Liver (tissue), 8 donors: ENCODE measurements at regions not wholly inside any gene's neighbourhood (a gene's known extent, or its start where the extent isn't known, plus 50 kb on each side); places are given as distances from the start of the nearest gene placed in this dataset.

ENCODE experiments used
- DNase-seq: peaks from one replicate; pipeline ENCODE4 v3.0.0-alpha.2; 2017; ENCODE audit warnings: low spot score
- H3K27ac ChIP-seq, 2 donors: one replicate each; pipeline ENCODE4 v1.7.0; 2013; ENCODE audit warnings: inconsistent platforms in 2 of 2, low read length in 2 of 2, control low read depth in 1 of 2, low read depth in 1 of 2, mild to moderate bottlenecking in 1 of 2
- H3K27me3 ChIP-seq, 4 donors: one replicate each; pipeline versions ENCODE4 v1.6.1 to v1.7.0; 2013; ENCODE audit warnings: low read length in 3 of 4, inconsistent platforms in 1 of 4, mild to moderate bottlenecking in 1 of 4, moderate library complexity in 1 of 4; ENCODE audit not compliant: control insufficient read depth in 4 of 4, insufficient read depth in 4 of 4
- H3K36me3 ChIP-seq, 4 donors: one replicate each; pipeline versions ENCODE4 v1.6.1 to v1.7.0; 2013; ENCODE audit warnings: low read length in 3 of 4, mild to moderate bottlenecking in 3 of 4, low read depth in 1 of 4, moderate library complexity in 1 of 4; ENCODE audit not compliant: control insufficient read depth in 4 of 4, insufficient read depth in 3 of 4
- H3K4me1 ChIP-seq, 4 donors: one replicate each; pipeline versions ENCODE4 v1.6.1 to v1.7.0; 2013; ENCODE audit warnings: low read length in 3 of 4, mild to moderate bottlenecking in 3 of 4, moderate library complexity in 1 of 4; ENCODE audit not compliant: control insufficient read depth in 4 of 4, insufficient read depth in 4 of 4
- H3K4me3 ChIP-seq, 3 donors: one replicate each; pipeline versions ENCODE4 v1.6.1 to v1.7.0; 2013; ENCODE audit warnings: low read length in 3 of 3, control low read depth in 1 of 3, low read depth in 1 of 3, mild to moderate bottlenecking in 1 of 3
- H3K9ac ChIP-seq, 2 donors: one replicate each; pipeline ENCODE4 v1.7.0; 2013; ENCODE audit warnings: low read length in 2 of 2, mild to moderate bottlenecking in 2 of 2, moderate library complexity in 2 of 2, control low read depth in 1 of 2, low read depth in 1 of 2
- H3K9me3 ChIP-seq, 4 donors: one replicate each; pipeline versions ENCODE4 v1.6.1 to v1.7.0; 2013; ENCODE audit warnings: low read length in 3 of 4; ENCODE audit not compliant: control insufficient read depth in 4 of 4
- EGR1 ChIP-seq, 2 donors: IDR thresholded peaks; 2 replicates each; pipeline ENCODE4 v1.6.1; 2016 to 2018; ENCODE audit warnings: antibody characterized with exemption in 2 of 2, low read depth in 2 of 2
- FOXA1 ChIP-seq: IDR thresholded peaks from 2 replicates; pipeline ENCODE4 v1.6.1; 2016; ENCODE audit warnings: antibody characterized with exemption
- FOXA2 ChIP-seq: IDR thresholded peaks from 2 replicates; pipeline ENCODE4 v1.6.1; 2016; ENCODE audit warnings: antibody characterized with exemption
- GABPA ChIP-seq, 2 donors: IDR thresholded peaks in 1 of 2; conservative IDR thresholded peaks in 1 of 2; 2 replicates each; pipeline ENCODE4 v1.6.1; 2016; ENCODE audit warnings: antibody characterized with exemption in 2 of 2, mild to moderate bottlenecking in 1 of 2, moderate library complexity in 1 of 2
- HNF4A ChIP-seq, 2 donors: conservative IDR thresholded peaks; 2 replicates each; pipeline ENCODE4 v1.6.1; 2016; ENCODE audit warnings: antibody characterized with exemption in 2 of 2, mild to moderate bottlenecking in 2 of 2
- JUND ChIP-seq, 2 donors: IDR thresholded peaks; 2 replicates each; pipeline ENCODE4 v1.6.1; 2016; ENCODE audit warnings: antibody characterized with exemption in 2 of 2
- NR2F2 ChIP-seq: IDR thresholded peaks from 2 replicates; pipeline ENCODE4 v1.6.1; 2016; ENCODE audit warnings: antibody characterized with exemption
- RAD21 ChIP-seq, 2 donors: IDR thresholded peaks; 2 replicates each; pipeline ENCODE4 v1.6.1; 2016; ENCODE audit warnings: antibody characterized with exemption in 2 of 2, mild to moderate bottlenecking in 2 of 2
- RXRA ChIP-seq, 2 donors: IDR thresholded peaks; 2 replicates each; pipeline ENCODE4 v1.6.1; 2017 to 2018; ENCODE audit warnings: antibody characterized with exemption in 2 of 2, mild to moderate bottlenecking in 1 of 2
- SP1 ChIP-seq: IDR thresholded peaks from 2 replicates; pipeline ENCODE4 v1.6.1; 2018; ENCODE audit warnings: antibody characterized with exemption, mild to moderate bottlenecking
- TAF1 ChIP-seq: conservative IDR thresholded peaks from 2 replicates; pipeline ENCODE4 v1.6.1; 2016; ENCODE audit warnings: antibody characterized with exemption, mild to moderate bottlenecking
- YY1 ChIP-seq: IDR thresholded peaks from 2 replicates; pipeline ENCODE4 v1.6.1; 2016; ENCODE audit warnings: antibody characterized with exemption, mild to moderate bottlenecking
- WGBS: extraction: QIAGEN DNeasy Blood & Tissue Kit; methylation state at CpG from one replicate; pipeline ENCODE4 v1.1.7; 2013; 5-methylcytosine and 5-hydroxymethylcytosine counted together
- TF ChIP-seq, protein P1 (sequence below): IDR thresholded peaks from 2 replicates; pipeline ENCODE4 v1.6.1; 2016; ENCODE audit warnings: antibody characterized with exemption
- TF ChIP-seq, protein P2 (sequence below): IDR thresholded peaks from 2 replicates; pipeline ENCODE4 v1.6.1; 2016; ENCODE audit warnings: antibody characterized with exemption
- TF ChIP-seq, protein P3 (sequence below): fragments of 150-350 bp; IDR thresholded peaks from 2 replicates; pipeline ENCODE4 v1.5.1; 2017; ENCODE audit warnings: improper control_type of control experiment, low read depth, low read length; ENCODE audit not compliant: missing input control
- TF ChIP-seq, protein P4 (sequence below): IDR thresholded peaks from 2 replicates; pipeline ENCODE4 v1.6.1; 2016; ENCODE audit warnings: antibody characterized with exemption
- donor health status: healthy.
- donor health status: healthy.
- donor health status: healthy.
- donor health status: healthy.
- donor health status: healthy.

DNA sequence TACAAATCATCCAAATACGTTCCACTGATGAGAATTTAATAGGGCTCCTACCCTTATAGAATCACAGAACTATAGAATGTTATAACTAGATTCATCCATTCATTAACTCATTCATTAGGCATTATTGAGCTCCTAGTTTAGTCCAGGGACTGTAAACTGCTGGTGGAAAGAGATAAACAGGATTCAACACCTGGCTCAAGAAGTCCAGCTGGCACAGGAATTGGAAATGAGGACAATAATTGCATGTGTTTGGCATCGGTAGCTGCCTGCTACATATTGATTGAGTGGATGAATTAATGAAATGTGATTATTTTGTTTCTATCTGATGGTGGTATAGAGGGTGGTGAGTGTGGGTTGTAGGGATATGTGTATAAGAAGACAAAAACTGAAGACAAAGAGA, 100.8 kb upstream of the TLE1 start:
- Histone ChIP-seq H3K27ac (no peak overlapping the region), H3K4me1 (peaks cover 7 to 18% (median 12%) of the 10 kb centered on the region in 4 donors), H3K4me3 (no peak overlapping the region), H3K9ac (no peak overlapping the region), H3K27me3 (no peaks in the 10 kb centered on the region), H3K36me3 (no peaks in the 10 kb centered on the region), H3K9me3 (no peaks in the 10 kb centered on the region)
- WGBS, result 81% methylated on average over 2 of the region's 2 CpGs
- no peak for DNase-seq
- TF ChIP-seq RAD21 (IDR thresholded peaks at IDR 0.05), result no peak
- no peak for TF ChIP-seq FOXA1
- TF ChIP-seq, protein P1, sequence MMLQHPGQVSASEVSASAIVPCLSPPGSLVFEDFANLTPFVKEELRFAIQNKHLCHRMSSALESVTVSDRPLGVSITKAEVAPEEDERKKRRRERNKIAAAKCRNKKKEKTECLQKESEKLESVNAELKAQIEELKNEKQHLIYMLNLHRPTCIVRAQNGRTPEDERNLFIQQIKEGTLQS, result no peak
- no peak for TF ChIP-seq RXRA (IDR thresholded peaks at IDR 0.05)
- TF ChIP-seq GABPA (IDR thresholded peaks at IDR 0.05 in 1 of 2, conservative IDR thresholded peaks at IDR 0.05 in 1 of 2), result no peak
- TF ChIP-seq YY1, result no peak
- TF ChIP-seq, protein P2, sequence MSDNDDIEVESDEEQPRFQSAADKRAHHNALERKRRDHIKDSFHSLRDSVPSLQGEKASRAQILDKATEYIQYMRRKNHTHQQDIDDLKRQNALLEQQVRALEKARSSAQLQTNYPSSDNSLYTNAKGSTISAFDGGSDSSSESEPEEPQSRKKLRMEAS, result no peak
- TF ChIP-seq, protein P3, sequence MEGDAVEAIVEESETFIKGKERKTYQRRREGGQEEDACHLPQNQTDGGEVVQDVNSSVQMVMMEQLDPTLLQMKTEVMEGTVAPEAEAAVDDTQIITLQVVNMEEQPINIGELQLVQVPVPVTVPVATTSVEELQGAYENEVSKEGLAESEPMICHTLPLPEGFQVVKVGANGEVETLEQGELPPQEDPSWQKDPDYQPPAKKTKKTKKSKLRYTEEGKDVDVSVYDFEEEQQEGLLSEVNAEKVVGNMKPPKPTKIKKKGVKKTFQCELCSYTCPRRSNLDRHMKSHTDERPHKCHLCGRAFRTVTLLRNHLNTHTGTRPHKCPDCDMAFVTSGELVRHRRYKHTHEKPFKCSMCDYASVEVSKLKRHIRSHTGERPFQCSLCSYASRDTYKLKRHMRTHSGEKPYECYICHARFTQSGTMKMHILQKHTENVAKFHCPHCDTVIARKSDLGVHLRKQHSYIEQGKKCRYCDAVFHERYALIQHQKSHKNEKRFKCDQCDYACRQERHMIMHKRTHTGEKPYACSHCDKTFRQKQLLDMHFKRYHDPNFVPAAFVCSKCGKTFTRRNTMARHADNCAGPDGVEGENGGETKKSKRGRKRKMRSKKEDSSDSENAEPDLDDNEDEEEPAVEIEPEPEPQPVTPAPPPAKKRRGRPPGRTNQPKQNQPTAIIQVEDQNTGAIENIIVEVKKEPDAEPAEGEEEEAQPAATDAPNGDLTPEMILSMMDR, result no peak
- no peak for TF ChIP-seq EGR1 (IDR thresholded peaks at IDR 0.05; ENCODE audit: low read depth in 2 of 2)
- no peak for TF ChIP-seq JUND (IDR thresholded peaks at IDR 0.05)
- no peak for TF ChIP-seq TAF1

DNA sequence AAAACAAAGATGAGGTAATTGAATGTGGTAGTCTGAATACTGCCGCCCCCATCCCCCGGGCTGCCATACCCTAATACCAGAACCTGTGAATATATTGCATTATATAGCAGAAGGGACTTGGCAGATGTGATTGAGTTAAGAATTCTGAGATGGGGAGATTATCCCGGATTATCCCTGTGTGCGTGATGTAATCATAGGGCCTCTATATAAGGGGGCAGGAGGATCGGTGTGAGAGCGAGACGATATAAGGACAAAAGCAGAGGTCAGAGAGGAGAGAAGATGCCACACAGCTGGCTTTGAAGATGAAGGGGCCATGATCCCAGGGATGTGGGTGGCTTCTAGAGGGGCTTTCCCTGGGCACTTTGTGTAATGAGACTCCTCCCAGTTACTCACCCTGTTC, 101.7 kb upstream of the TLE1 start:
- TF ChIP-seq TAF1 (no peak), HNF4A (conservative IDR thresholded peaks at IDR 0.05) (no peak), FOXA1 (no peak), SP1 (no peak)
- TF ChIP-seq, protein P1, result no peak
- TF ChIP-seq, protein P2, result no peak
- H3K27me3 ChIP-seq, result no peaks in the 10 kb centered on the region
- peaks cover 7 to 18% (median 12%) of the 10 kb centered on the region in 4 donors for H3K4me1 ChIP-seq
- H3K36me3 ChIP-seq, result no peaks in the 10 kb centered on the region
- H3K27ac ChIP-seq, result no peak overlapping the region
- DNase-seq, result no peak
- H3K9me3 ChIP-seq, result no peaks in the 10 kb centered on the region
- no peak overlapping the region for H3K4me3 ChIP-seq
- H3K9ac ChIP-seq, result no peak overlapping the region
- WGBS, result 96% methylated on average over 7 of the region's 7 CpGs

DNA sequence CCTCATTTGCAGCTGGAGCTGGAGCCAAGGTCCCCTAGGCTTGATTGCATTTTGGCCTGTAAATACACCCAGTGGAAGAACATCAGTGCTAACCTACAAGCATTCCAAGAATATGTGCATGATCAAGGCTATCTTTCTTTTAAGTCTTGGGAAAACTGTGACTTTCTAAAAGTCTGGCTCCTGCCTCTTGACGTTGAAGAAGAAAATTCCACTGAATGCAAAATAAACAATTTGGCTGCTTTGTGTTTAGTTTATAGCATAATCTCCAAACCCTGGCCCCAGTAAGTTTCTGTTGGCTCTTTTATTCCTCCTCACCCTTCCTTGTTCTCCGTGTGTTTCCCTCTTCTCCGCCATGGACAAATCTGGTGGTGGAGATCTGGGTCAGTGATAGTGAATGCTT, 109.3 kb upstream of the TLE1 start:
- no peak overlapping the region for H3K27ac ChIP-seq
- 87% methylated on average over 3 of the region's 3 CpGs for WGBS

More for the DNA sequence above, 109.3 kb upstream of the TLE1 start:
- Histone ChIP-seq H3K36me3 (no peaks in the 10 kb centered on the region), H3K4me3 (no peak overlapping the region), H3K9me3 (no peaks in the 10 kb centered on the region), H3K9ac (no peak overlapping the region), H3K4me1 (no peaks in the 10 kb centered on the region), H3K27me3 (no peaks in the 10 kb centered on the region)
- no peak for DNase-seq
- TF ChIP-seq, protein P3, result no peak
- TF ChIP-seq, protein P2, result no peak
- TF ChIP-seq, protein P1, result no peak
- TF ChIP-seq JUND (IDR thresholded peaks at IDR 0.05) (no peak), FOXA2 (no peak), GABPA (IDR thresholded peaks at IDR 0.05 in 1 of 2, conservative IDR thresholded peaks at IDR 0.05 in 1 of 2) (no peak), TAF1 (no peak), YY1 (no peak), SP1 (no peak), RAD21 (IDR thresholded peaks at IDR 0.05) (no peak), NR2F2 (no peak), EGR1 (IDR thresholded peaks at IDR 0.05; ENCODE audit: low read depth in 2 of 2) (no peak), FOXA1 (no peak)
- TF ChIP-seq, protein P4, sequence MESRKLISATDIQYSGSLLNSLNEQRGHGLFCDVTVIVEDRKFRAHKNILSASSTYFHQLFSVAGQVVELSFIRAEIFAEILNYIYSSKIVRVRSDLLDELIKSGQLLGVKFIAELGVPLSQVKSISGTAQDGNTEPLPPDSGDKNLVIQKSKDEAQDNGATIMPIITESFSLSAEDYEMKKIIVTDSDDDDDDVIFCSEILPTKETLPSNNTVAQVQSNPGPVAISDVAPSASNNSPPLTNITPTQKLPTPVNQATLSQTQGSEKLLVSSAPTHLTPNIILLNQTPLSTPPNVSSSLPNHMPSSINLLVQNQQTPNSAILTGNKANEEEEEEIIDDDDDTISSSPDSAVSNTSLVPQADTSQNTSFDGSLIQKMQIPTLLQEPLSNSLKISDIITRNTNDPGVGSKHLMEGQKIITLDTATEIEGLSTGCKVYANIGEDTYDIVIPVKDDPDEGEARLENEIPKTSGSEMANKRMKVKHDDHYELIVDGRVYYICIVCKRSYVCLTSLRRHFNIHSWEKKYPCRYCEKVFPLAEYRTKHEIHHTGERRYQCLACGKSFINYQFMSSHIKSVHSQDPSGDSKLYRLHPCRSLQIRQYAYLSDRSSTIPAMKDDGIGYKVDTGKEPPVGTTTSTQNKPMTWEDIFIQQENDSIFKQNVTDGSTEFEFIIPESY, result no peak
